KMS-11 (cell line): ENCODE measurements at regions not wholly inside any gene's neighbourhood (a gene's known extent, or its start where the extent isn't known, plus 50 kb on each side); places are given as distances from the start of the nearest gene placed in this dataset.

Experiments used
- H2AFZ ChIP-seq: fragments of 200-600 bp; sonication (generic); 2 replicates; pipeline ENCODE4 v1.6.1; 2016; ENCODE audit warnings: antibody characterized with exemption, mixed run types, low read depth
- H3K27ac ChIP-seq: fragments of 200-600 bp; sonication (generic); 2 replicates; pipeline ENCODE4 v1.6.1; 2016; ENCODE audit warnings: mild to moderate bottlenecking, mixed run types
- H3K27me3 ChIP-seq: fragments of 200-600 bp; sonication (generic); 2 replicates; pipeline ENCODE4 v1.6.1; 2017; ENCODE audit warnings: mild to moderate bottlenecking, low read depth, mixed run types, moderate library complexity; ENCODE audit not compliant: insufficient read depth
- H3K36me3 ChIP-seq: fragments of 200-600 bp; sonication (generic); 2 replicates; pipeline ENCODE4 v1.6.1; 2017; ENCODE audit warnings: mild to moderate bottlenecking, mixed run types; ENCODE audit not compliant: insufficient read depth
- H3K4me1 ChIP-seq: fragments of 200-600 bp; sonication (generic); 2 replicates; pipeline ENCODE4 v1.6.1; 2016; ENCODE audit warnings: mild to moderate bottlenecking, low read depth, mixed run types; ENCODE audit not compliant: poor library complexity, severe bottlenecking
- H3K4me2 ChIP-seq: fragments of 200-600 bp; sonication (generic); 2 replicates; pipeline ENCODE4 v1.7.0; 2016; ENCODE audit warnings: mild to moderate bottlenecking, mixed run types
- H3K4me3 ChIP-seq: fragments of 200-600 bp; sonication (generic); IDR thresholded peaks from 2 replicates; pipeline ENCODE4 v1.6.1; 2017; ENCODE audit warnings: low read depth, low read length, mixed read lengths; ENCODE audit not compliant: insufficient read depth
- H3K79me2 ChIP-seq: fragments of 200-600 bp; sonication (generic); 2 replicates; pipeline ENCODE4 v1.6.1; 2016; ENCODE audit warnings: low read depth, mixed run types; ENCODE audit not compliant: insufficient read depth
- H3K9ac ChIP-seq: fragments of 200-600 bp; sonication (generic); 2 replicates; pipeline ENCODE4 v1.6.1; 2016; ENCODE audit warnings: mild to moderate bottlenecking, mixed run types
- H4K20me1 ChIP-seq: fragments of 200-600 bp; sonication (generic); 2 replicates; pipeline ENCODE4 v1.6.1; 2016; ENCODE audit warnings: mild to moderate bottlenecking, mixed run types; ENCODE audit not compliant: insufficient read depth
- TF ChIP-seq, protein P1 (sequence below): fragments of 200-600 bp; sonication (generic); conservative IDR thresholded peaks from 2 replicates; pipeline ENCODE4 v1.6.1; 2017; ENCODE audit warnings: low read depth, mild to moderate bottlenecking, antibody characterized with exemption, low read length, moderate library complexity, mixed read lengths

DNA sequence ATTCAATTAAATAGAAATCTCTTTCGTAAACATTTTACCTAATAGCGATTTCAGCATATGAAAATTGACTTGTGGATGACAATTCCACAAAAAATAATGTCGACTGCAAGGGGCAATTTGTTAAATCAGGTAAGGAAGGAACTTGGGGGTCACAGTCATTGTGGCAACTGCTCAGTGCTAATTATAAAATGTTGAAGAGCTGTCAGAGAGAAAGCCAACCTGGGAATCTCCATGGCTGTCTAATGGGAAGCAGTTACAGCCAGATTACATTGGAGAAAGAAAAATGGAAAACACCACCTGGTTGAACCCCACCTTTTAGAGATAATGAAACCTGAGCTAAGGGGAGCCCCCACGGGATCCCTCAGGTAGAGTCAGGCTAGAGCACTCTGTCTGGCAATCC, 373.9 kb downstream of the FOXO1 start:
- Histone ChIP-seq H3K36me3 (no peaks in the 10 kb centered on the region), H4K20me1 (no peaks in the 10 kb centered on the region), H3K4me1 (no peaks in the 10 kb centered on the region), H3K4me2 (no peak overlapping the region), H3K4me3 (no peak overlapping the region), H3K27ac (no peak overlapping the region), H3K27me3 (no peaks in the 10 kb centered on the region), H3K79me2 (no peaks in the 10 kb centered on the region), H3K9ac (no peak overlapping the region), H2AFZ (no peak overlapping the region)
- TF ChIP-seq, protein P1, sequence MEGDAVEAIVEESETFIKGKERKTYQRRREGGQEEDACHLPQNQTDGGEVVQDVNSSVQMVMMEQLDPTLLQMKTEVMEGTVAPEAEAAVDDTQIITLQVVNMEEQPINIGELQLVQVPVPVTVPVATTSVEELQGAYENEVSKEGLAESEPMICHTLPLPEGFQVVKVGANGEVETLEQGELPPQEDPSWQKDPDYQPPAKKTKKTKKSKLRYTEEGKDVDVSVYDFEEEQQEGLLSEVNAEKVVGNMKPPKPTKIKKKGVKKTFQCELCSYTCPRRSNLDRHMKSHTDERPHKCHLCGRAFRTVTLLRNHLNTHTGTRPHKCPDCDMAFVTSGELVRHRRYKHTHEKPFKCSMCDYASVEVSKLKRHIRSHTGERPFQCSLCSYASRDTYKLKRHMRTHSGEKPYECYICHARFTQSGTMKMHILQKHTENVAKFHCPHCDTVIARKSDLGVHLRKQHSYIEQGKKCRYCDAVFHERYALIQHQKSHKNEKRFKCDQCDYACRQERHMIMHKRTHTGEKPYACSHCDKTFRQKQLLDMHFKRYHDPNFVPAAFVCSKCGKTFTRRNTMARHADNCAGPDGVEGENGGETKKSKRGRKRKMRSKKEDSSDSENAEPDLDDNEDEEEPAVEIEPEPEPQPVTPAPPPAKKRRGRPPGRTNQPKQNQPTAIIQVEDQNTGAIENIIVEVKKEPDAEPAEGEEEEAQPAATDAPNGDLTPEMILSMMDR, result no peak

DNA sequence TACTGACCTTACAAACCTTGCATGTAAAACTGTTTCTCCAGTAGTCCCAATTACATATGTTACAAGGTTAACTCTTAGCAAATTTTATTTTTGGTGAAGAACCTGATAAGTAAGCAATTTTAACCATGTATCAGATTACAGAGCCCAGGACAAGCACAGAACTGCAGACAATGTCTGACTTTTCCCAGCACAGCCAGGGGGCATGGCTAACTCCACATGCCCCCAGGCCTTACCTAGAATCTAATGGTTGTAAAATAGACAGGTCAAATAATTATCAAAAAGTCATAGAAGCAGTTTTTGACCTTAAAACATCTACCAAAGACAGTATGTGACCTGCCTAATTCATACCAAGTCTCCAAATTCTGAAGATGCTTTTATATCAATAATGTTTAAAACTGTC, 364.1 kb downstream of the FOXO1 start:
- no peaks in the 10 kb centered on the region for H3K27me3 ChIP-seq
- no peaks in the 10 kb centered on the region for H3K79me2 ChIP-seq
- no peak overlapping the region for H3K4me2 ChIP-seq
- no peaks in the 10 kb centered on the region for H4K20me1 ChIP-seq
- no peaks in the 10 kb centered on the region for H3K4me1 ChIP-seq
- no peak overlapping the region for H2AFZ ChIP-seq
- H3K36me3 ChIP-seq, result no peaks in the 10 kb centered on the region
- H3K9ac ChIP-seq, result no peak overlapping the region
- TF ChIP-seq, protein P1, result no peak
- H3K4me3 ChIP-seq, result no peak overlapping the region
- no peak overlapping the region for H3K27ac ChIP-seq

DNA sequence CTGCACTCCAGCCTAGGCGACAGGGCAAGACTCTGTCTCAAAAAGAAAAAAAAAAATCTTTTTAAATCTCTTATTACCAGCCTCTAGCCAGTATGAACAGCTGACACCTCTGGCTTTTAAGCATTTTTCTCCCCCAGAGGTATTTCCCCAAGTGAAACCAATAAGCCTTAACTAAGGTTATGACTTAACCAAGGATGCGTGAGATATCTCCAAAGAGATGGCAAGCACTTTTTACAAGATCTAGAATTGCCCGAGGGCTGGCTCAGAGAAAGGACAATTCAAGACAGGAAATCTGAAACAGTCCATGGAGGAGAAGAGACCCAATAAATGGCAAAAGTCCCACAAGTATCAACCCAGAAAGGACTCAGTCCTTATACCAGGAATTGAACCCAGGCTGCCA, 362.1 kb downstream of the FOXO1 start:
- Histone ChIP-seq H2AFZ (no peak overlapping the region), H3K36me3 (no peaks in the 10 kb centered on the region), H3K27me3 (no peaks in the 10 kb centered on the region), H3K4me2 (no peak overlapping the region), H3K79me2 (no peaks in the 10 kb centered on the region), H3K9ac (no peak overlapping the region), H4K20me1 (no peaks in the 10 kb centered on the region), H3K4me1 (no peaks in the 10 kb centered on the region), H3K4me3 (no peak overlapping the region), H3K27ac (no peak overlapping the region)
- TF ChIP-seq, protein P1, result no peak

DNA sequence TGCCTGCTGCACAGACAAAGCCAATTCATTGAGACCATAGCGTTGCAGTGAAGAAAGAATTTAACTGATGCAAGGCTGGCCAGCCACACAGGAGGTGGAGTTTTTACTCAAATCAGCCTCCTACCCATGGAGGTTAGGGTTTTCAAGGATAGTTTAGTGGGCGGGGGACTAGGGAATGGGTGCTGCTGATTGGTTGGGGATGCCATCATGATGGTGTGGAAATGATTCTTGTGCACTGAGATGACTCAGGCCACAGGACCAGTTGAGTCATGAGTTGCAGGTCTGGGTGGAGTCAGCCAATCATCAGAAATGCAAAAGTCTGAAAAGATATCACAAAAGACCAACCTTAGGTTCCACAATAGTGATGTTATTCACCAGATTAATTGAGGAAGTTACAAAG, 359.6 kb downstream of the FOXO1 start:
- no peak overlapping the region for H2AFZ ChIP-seq
- TF ChIP-seq, protein P1, result no peak
- no peak overlapping the region for H3K9ac ChIP-seq
- H4K20me1 ChIP-seq, result no peaks in the 10 kb centered on the region
- no peak overlapping the region for H3K4me2 ChIP-seq
- no peaks in the 10 kb centered on the region for H3K36me3 ChIP-seq
- H3K27me3 ChIP-seq, result no peaks in the 10 kb centered on the region
- H3K4me1 ChIP-seq, result no peaks in the 10 kb centered on the region
- no peak overlapping the region for H3K27ac ChIP-seq
- H3K79me2 ChIP-seq, result no peaks in the 10 kb centered on the region
- no peak overlapping the region for H3K4me3 ChIP-seq

DNA sequence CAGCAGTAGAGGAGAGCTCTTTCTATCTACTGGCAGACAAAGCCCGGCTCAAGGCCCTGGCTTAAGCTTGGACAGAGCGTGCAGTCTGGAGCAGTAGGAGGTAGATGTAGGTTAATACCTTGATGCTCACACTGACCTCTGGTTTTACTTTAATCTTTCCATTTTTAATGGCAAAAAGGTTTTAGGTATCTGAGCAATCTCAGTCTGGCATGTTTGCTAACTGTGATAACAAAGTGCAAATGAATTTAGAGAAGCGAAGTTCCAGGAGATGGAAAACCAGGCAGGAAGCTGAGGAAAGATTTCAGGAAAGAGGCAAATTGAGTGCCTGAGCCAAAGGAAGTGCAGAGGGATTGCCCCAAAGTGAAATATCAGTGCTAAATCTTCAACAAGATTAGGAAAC, 356.6 kb downstream of the FOXO1 start:
- no peaks in the 10 kb centered on the region for H3K4me1 ChIP-seq
- H3K27me3 ChIP-seq, result no peaks in the 10 kb centered on the region
- H3K4me2 ChIP-seq, result no peak overlapping the region
- no peak overlapping the region for H2AFZ ChIP-seq
- TF ChIP-seq, protein P1, result no peak
- H3K27ac ChIP-seq, result no peak overlapping the region
- no peaks in the 10 kb centered on the region for H4K20me1 ChIP-seq
- no peak overlapping the region for H3K4me3 ChIP-seq
- H3K36me3 ChIP-seq, result no peaks in the 10 kb centered on the region
- no peaks in the 10 kb centered on the region for H3K79me2 ChIP-seq
- H3K9ac ChIP-seq, result no peak overlapping the region
